B cell (primary cell): ENCODE measurements at regions not wholly inside any gene's neighbourhood (a gene's known extent, or its start where the extent isn't known, plus 50 kb on each side); places are given as distances from the start of the nearest gene placed in this dataset.

Experiments
- ATAC-seq: fragments of 200-7000 bp; cut with Tn5 transposase; one replicate; pipeline ENCODE4 v1.10.0; 2021; ENCODE audit warnings: low read depth, mild to moderate bottlenecking, moderate number of reproducible peaks, moderate library complexity
- CTCF ChIA-PET: fragments of 350-600 bp; sonication (Branson Sonifier 250); formaldehyde crosslinking; loops from one replicate; lab custom pipeline; 2021; ENCODE audit warnings: antibody characterized with exemption, inconsistent platforms; lab: Charles Lee
- POLR2A ChIA-PET: fragments of 350-600 bp; sonication (Branson Sonifier 250); formaldehyde crosslinking; loops from one replicate; lab custom pipeline; 2021; ENCODE audit warnings: antibody characterized with exemption; lab: Charles Lee
- DNase-seq: peaks from one replicate; pipeline ENCODE4 v3.0.0; 2013
- H2AFZ ChIP-seq: 2 replicates; pipeline ENCODE4 v1.6.1; 2012; ENCODE audit warnings: mild to moderate bottlenecking, low read depth, low read length; ENCODE audit not compliant: insufficient read depth, poor library complexity, severe bottlenecking
- H3K27ac ChIP-seq, 2 donors: 1 replicate in 1 of 2; 2 replicates in 1 of 2; pipeline ENCODE4 v1.5.1; 2012 to 2013; ENCODE audit warnings: low read length in 2 of 2, mild to moderate bottlenecking in 2 of 2, moderate library complexity in 1 of 2
- H3K27me3 ChIP-seq, 4 experiments: fragments of 200-600 bp in 1 of 4; sonication (generic) in 1 of 4; replicated peaks in 1 of 4; 1 replicate in 2 of 4; 2 replicates in 2 of 4; pipeline versions ENCODE4 v1.6.1 to v1.7.0; 2013 to 2016; ENCODE audit warnings: low read length in 3 of 4, mild to moderate bottlenecking in 2 of 4, mixed read lengths in 1 of 4, moderate library complexity in 1 of 4; ENCODE audit not compliant: insufficient read depth in 4 of 4, control insufficient read depth in 3 of 4; ENCODE audit errors: control extremely low read depth in 1 of 4
- H3K36me3 ChIP-seq, 2 experiments: replicated peaks in 1 of 2; 1 replicate in 1 of 2; 2 replicates in 1 of 2; pipeline versions ENCODE4 v1.6.1 to v1.7.1; 2013; ENCODE audit warnings: low read length in 1 of 2; ENCODE audit not compliant: insufficient read depth in 2 of 2, control insufficient read depth in 1 of 2; ENCODE audit errors: control extremely low read depth in 1 of 2, extremely low read depth in 1 of 2
- H3K4me1 ChIP-seq, 2 donors: fragments of 200-600 bp in 1 of 2; sonication (generic) in 1 of 2; 1 replicate in 1 of 2; 2 replicates in 1 of 2; pipeline versions ENCODE4 v1.5.1 to v1.6.1; 2013 to 2017; ENCODE audit warnings: low read length in 2 of 2; ENCODE audit not compliant: control insufficient read depth in 2 of 2, insufficient read depth in 2 of 2
- H3K4me2 ChIP-seq: replicated peaks from 2 replicates; pipeline ENCODE3; 2012; ENCODE audit warnings: mild to moderate bottlenecking, low read depth, low read length; ENCODE audit not compliant: poor library complexity, severe bottlenecking
- H3K4me3 ChIP-seq, 5 experiments: fragments of 200-600 bp in 1 of 5; sonication (generic) in 1 of 5; 1 replicate in 3 of 5; 2 replicates in 2 of 5; pipeline versions ENCODE4 v1.5.1 to v1.7.0; 2011 to 2016; ENCODE audit warnings: low read length in 4 of 5, mild to moderate bottlenecking in 4 of 5, low read depth in 2 of 5, control low read depth in 1 of 5, moderate library complexity in 1 of 5; ENCODE audit not compliant: insufficient read depth in 1 of 5; ENCODE audit errors: control extremely low read depth in 1 of 5, extremely low read depth in 1 of 5
- H3K79me2 ChIP-seq: fragments of 200-600 bp; sonication (generic); one replicate; pipeline ENCODE4 v1.6.0; 2016; ENCODE audit warnings: low read length; ENCODE audit not compliant: control insufficient read depth, insufficient read depth
- H3K9ac ChIP-seq: fragments of 200-600 bp; sonication (generic); 2 replicates; pipeline ENCODE4 v1.6.1; 2017; ENCODE audit warnings: mild to moderate bottlenecking, low read length, moderate library complexity
- H3K9me3 ChIP-seq, 3 donors: one replicate each; pipeline versions ENCODE4 v1.6.1 to v1.7.1; 2013; ENCODE audit warnings: low read length in 2 of 3; ENCODE audit not compliant: control insufficient read depth in 2 of 3, insufficient read depth in 1 of 3; ENCODE audit errors: control extremely low read depth in 1 of 3
- H4K20me1 ChIP-seq: 2 replicates; pipeline ENCODE4 v1.6.0; 2012; ENCODE audit warnings: mild to moderate bottlenecking, low read length; ENCODE audit not compliant: insufficient read depth, control insufficient read depth, poor library complexity, severe bottlenecking
- H3K27ac Mint-ChIP-seq: one replicate; pipeline ENCODE4 v1.8.0; 2021; ENCODE audit warnings: mixed read lengths
- H3K27me3 Mint-ChIP-seq: one replicate; pipeline ENCODE4 v1.8.0; 2021; ENCODE audit warnings: mixed read lengths
- H3K4me1 Mint-ChIP-seq: one replicate; pipeline ENCODE4 v1.8.0; 2021; ENCODE audit warnings: mixed read lengths
- H3K4me3 Mint-ChIP-seq: one replicate; pipeline ENCODE4 v1.8.0; 2021; ENCODE audit warnings: mixed read lengths
- H3K9me3 Mint-ChIP-seq: one replicate; pipeline ENCODE4 v1.8.0; 2022; ENCODE audit warnings: mixed read lengths; ENCODE audit not compliant: insufficient read depth
- CTCF ChIP-seq: fragments of 200-600 bp; IDR thresholded peaks from one replicate; pipeline ENCODE4 v1.8.0; 2022; ENCODE audit warnings: antibody characterized with exemption, mild to moderate bottlenecking
- EZH2 ChIP-seq: IDR thresholded peaks from 2 replicates; pipeline ENCODE4 v1.6.1; 2012; ENCODE audit warnings: borderline replicate concordance, low read depth, mild to moderate bottlenecking, moderate library complexity, low read length; ENCODE audit not compliant: insufficient read depth, poor library complexity, severe bottlenecking
- WGBS: methylation state at CpG from one replicate; pipeline ENCODE4 v1.1.5; 2013; ENCODE audit warnings: missing lambda C conversion rate; ENCODE audit not compliant: insufficient coverage; 5-methylcytosine and 5-hydroxymethylcytosine counted together
- intact Hi-C: fragments of 100-400 bp; cut with micrococcal nuclease; formaldehyde crosslinking; loops from one replicate; pipeline ENCODE4 v1.10.0; 2022

- H3K4me1 Mint-ChIP-seq, result no peaks in the 10 kb centered on the region
- intact Hi-C loops, result no loop called here
- H3K4me3 Mint-ChIP-seq, result no peak overlapping the region
- Histone ChIP-seq H3K9me3 (no peaks in the 10 kb centered on the region), H3K79me2 (no peaks in the 10 kb centered on the region), H3K36me3 (no peaks in the 10 kb centered on the region), H2AFZ (no peak overlapping the region), H3K27me3 (no peaks in the 10 kb centered on the region), H3K4me1 (no peaks in the 10 kb centered on the region), H3K9ac (no peak overlapping the region), H3K27ac (no peak overlapping the region), H3K4me2 (no peak overlapping the region), H3K4me3 (no peak overlapping the region), H4K20me1 (no peaks in the 10 kb centered on the region)
- H3K27ac Mint-ChIP-seq, result no peak overlapping the region
- no peaks in the 10 kb centered on the region for H3K27me3 Mint-ChIP-seq
- TF ChIP-seq EZH2 (no peak), CTCF (no peak)
- H3K9me3 Mint-ChIP-seq, result no peaks in the 10 kb centered on the region
- DNase-seq (no peak), ATAC-seq (no peak)
- ChIA-PET CTCF (no interaction called here), POLR2A (no interaction called here)
- WGBS, result 100% methylated on average over 1 of the region's 3 CpGs
Measured at GRCh38 chr1:60386249-60386648, 312.7 kb upstream of the C1orf87 start.

- Histone ChIP-seq H4K20me1 (no peaks in the 10 kb centered on the region), H3K27me3 (no peaks in the 10 kb centered on the region), H3K4me2 (no peak overlapping the region), H3K36me3 (no peaks in the 10 kb centered on the region), H3K9ac (no peak overlapping the region), H3K4me1 (no peaks in the 10 kb centered on the region), H2AFZ (no peak overlapping the region), H3K9me3 (peaks cover 0 to 5% (median 0%) of the 10 kb centered on the region in 3 donors), H3K27ac (no peak overlapping the region), H3K79me2 (no peaks in the 10 kb centered on the region), H3K4me3 (no peak overlapping the region)
- Mint-ChIP-seq H3K9me3 (no peaks in the 10 kb centered on the region), H3K27ac (no peak overlapping the region), H3K4me1 (no peaks in the 10 kb centered on the region), H3K27me3 (no peaks in the 10 kb centered on the region), H3K4me3 (no peak overlapping the region)
- DNase-seq (no peak), ATAC-seq (no peak)
- no peak for TF ChIP-seq EZH2
- no peak for TF ChIP-seq CTCF
- CTCF ChIA-PET, result no interaction called here
- POLR2A ChIA-PET, result no interaction called here
- intact Hi-C loops, result no loop called here
- 78% methylated on average over 1 of the region's 1 CpG for WGBS
Measured at GRCh38 chr1:60376196-60376595, 302.6 kb upstream of the C1orf87 start.
